RWPE2 (cell line): ENCODE measurements at regions not wholly inside any gene's neighbourhood (a gene's known extent, or its start where the extent isn't known, plus 50 kb on each side); places are given as distances from the start of the nearest gene placed in this dataset.

Experiments used
- ATAC-seq: fragments of 200-7000 bp; cut with Tn5 transposase; 3 replicates; pipeline ENCODE4 v1.9.1; 2021; ENCODE audit warnings: low read depth
- DNase-seq: peaks from one replicate; pipeline ENCODE4 v3.0.0-alpha.2; 2020; ENCODE audit warnings: low spot score
- H3K27ac ChIP-seq: fragments of 450-650 bp; 2 replicates; pipeline ENCODE4 v1.5.1; 2017; ENCODE audit warnings: mild to moderate bottlenecking; ENCODE audit not compliant: poor library complexity, severe bottlenecking
- H3K27me3 ChIP-seq: fragments of 250-450 bp; sonication (Bioruptor Pico); 2 replicates; pipeline ENCODE4 v1.5.1; 2021; ENCODE audit warnings: mild to moderate bottlenecking, moderate library complexity; ENCODE audit not compliant: insufficient read depth, poor library complexity, severe bottlenecking
- H3K36me3 ChIP-seq: fragments of 250-450 bp; sonication (Bioruptor Pico); 2 replicates; pipeline ENCODE4 v1.5.1; 2020; ENCODE audit warnings: low read depth, mild to moderate bottlenecking, moderate library complexity
- H3K4me1 ChIP-seq: fragments of 250-450 bp; sonication (Bioruptor Pico); 2 replicates; pipeline ENCODE4 v1.5.1; 2021; ENCODE audit warnings: mild to moderate bottlenecking, moderate library complexity; ENCODE audit not compliant: insufficient read depth, poor library complexity, severe bottlenecking
- H3K4me3 ChIP-seq: fragments of 250-450 bp; sonication (Bioruptor Pico); 2 replicates; pipeline ENCODE4 v1.5.1; 2021; ENCODE audit warnings: mild to moderate bottlenecking, moderate library complexity; ENCODE audit not compliant: severe bottlenecking
- H3K9me3 ChIP-seq: fragments of 250-450 bp; sonication (Bioruptor Pico); 2 replicates; pipeline ENCODE4 v1.5.1; 2021; ENCODE audit warnings: mild to moderate bottlenecking, moderate library complexity; ENCODE audit not compliant: severe bottlenecking
- TF ChIP-seq, protein P1 (sequence below): fragments of 450-650 bp; IDR thresholded peaks from one replicate; pipeline ENCODE4 v1.5.1; 2017; ENCODE audit warnings: mild to moderate bottlenecking, moderate library complexity; ENCODE audit not compliant: poor library complexity, severe bottlenecking

DNA sequence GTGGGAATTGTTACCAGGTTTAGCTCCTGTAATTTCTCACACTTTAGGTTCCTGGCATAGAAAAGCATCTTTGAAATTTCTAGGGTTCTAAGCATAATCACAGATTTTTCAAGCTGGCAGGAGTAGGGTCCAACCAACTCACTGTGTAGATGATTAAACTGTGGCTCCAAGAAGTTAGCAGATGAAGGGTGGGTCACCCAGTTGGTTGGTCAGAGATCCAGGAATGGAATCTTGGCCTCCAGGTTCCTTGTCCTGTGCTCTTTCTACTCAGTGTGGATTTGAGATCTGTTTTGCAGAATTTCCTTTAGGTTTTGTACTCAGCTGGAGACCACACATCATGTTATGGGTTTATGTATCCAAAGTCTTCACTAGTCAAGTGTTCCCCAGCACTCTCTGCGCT, 90.3 kb upstream of the MAML3 start:
- TF ChIP-seq, protein P1, sequence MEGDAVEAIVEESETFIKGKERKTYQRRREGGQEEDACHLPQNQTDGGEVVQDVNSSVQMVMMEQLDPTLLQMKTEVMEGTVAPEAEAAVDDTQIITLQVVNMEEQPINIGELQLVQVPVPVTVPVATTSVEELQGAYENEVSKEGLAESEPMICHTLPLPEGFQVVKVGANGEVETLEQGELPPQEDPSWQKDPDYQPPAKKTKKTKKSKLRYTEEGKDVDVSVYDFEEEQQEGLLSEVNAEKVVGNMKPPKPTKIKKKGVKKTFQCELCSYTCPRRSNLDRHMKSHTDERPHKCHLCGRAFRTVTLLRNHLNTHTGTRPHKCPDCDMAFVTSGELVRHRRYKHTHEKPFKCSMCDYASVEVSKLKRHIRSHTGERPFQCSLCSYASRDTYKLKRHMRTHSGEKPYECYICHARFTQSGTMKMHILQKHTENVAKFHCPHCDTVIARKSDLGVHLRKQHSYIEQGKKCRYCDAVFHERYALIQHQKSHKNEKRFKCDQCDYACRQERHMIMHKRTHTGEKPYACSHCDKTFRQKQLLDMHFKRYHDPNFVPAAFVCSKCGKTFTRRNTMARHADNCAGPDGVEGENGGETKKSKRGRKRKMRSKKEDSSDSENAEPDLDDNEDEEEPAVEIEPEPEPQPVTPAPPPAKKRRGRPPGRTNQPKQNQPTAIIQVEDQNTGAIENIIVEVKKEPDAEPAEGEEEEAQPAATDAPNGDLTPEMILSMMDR = no peak

DNA sequence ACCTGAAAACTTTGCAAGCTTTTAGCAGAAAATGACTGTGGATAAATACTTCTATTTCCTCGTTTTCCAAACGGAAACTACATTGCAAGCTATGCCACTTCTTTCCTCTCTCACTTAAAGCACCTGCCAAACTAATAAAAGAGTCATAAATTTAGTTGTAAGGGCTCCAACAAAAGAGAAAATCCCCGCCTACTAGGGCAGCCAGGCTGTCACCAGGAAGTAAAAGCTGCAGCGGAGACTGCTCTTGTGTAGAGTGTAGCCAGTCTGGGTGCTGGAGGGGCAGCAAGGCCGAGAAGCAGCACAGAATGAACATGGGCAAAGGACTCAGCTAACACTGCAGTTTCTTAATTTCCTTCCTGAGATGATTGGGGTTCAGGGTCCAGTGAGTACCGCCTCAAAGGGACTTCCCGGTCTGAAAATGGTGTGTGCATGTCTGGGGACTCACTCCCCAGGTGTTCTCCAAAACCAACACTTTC, 89.3 kb upstream of the MAML3 start:
- no peaks in the 10 kb centered on the region for H3K4me1 ChIP-seq
- no peak overlapping the region for H3K27ac ChIP-seq
- ATAC-seq (no peak), DNase-seq (no peak)
- no peaks in the 10 kb centered on the region for H3K9me3 ChIP-seq
- H3K4me3 ChIP-seq = no peak overlapping the region
- no peaks in the 10 kb centered on the region for H3K36me3 ChIP-seq
- no peaks in the 10 kb centered on the region for H3K27me3 ChIP-seq
- TF ChIP-seq, protein P1 = no peak

More for the DNA sequence above, 90.3 kb upstream of the MAML3 start:
- no peaks in the 10 kb centered on the region for H3K4me1 ChIP-seq
- H3K27ac ChIP-seq = no peak overlapping the region
- ATAC-seq = no peak
- DNase-seq = no peak
- H3K27me3 ChIP-seq = no peaks in the 10 kb centered on the region
- H3K36me3 ChIP-seq = no peaks in the 10 kb centered on the region
- no peaks in the 10 kb centered on the region for H3K9me3 ChIP-seq
- H3K4me3 ChIP-seq = no peak overlapping the region

DNA sequence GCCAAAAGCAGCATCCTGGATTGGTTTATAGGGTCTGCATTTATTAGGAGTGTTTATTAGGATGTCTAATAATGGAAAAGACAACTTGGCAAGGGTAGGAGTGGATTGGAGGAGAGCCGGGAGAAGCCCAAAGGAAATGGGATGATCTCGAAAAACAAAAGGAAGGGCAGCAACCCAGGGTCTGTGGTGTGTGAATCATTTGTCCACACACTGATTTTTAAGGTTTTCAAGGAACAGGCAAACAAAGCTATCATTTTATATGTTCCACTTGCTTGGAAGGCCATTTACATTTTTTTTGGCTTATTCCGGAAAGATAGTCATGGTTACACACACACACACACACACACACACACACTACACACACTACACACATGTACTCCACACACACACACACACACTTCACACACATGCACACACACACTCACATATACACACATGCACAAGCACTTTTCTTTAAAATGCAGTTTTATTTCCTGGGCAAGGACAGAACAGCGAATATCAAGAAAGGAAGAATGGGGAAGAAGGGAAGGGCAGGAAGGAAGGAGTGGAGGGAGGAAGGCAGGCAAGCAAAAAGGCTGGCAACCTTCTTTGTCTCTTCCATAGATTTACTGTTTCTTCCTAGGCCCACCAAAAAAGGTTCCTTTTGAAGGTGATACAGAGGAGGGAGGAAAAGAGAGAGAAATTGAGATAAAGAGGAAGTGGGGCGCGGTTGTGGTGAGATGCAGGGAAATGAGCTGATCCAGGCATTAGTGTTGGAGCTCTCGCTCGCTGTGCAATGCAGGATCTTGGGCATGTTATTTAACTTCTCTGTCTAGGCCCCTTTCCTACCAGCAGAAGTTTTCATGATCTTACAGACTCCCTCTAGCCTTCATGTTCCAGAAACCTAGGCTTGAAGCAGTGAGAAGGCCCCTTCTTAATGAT, 88.6 kb upstream of the MAML3 start:
- ATAC-seq = no peak

DNA sequence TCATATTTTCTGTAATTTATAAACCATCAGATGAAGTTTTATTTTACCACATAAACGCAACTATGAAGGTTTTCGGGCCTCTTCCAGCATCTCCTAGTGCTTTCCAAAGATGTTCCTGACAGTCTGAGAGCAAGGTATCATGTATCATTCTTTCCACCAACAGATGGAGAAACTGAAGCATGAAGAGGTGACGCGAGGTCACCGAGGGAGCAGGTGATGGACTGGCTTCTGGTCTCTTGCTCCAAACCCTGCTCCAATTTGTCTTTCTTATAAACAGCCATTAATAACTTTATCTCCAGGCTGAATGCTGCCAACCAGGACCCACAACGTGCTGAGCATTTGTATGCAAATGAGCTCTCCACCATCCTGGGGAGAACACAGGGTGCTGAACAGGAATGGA, 86.3 kb upstream of the MAML3 start:
- H3K27me3 ChIP-seq = no peaks in the 10 kb centered on the region
- DNase-seq (no peak), ATAC-seq (no peak)
- TF ChIP-seq, protein P1 = no peak
- H3K4me3 ChIP-seq = no peak overlapping the region
- H3K4me1 ChIP-seq = no peaks in the 10 kb centered on the region
- H3K36me3 ChIP-seq = no peaks in the 10 kb centered on the region
- H3K9me3 ChIP-seq = no peaks in the 10 kb centered on the region
- no peak overlapping the region for H3K27ac ChIP-seq

More for the DNA sequence above, 88.6 kb upstream of the MAML3 start:
- Histone ChIP-seq H3K36me3 (no peaks in the 10 kb centered on the region), H3K27me3 (no peaks in the 10 kb centered on the region), H3K27ac (no peak overlapping the region), H3K4me1 (no peaks in the 10 kb centered on the region), H3K9me3 (no peaks in the 10 kb centered on the region), H3K4me3 (no peak overlapping the region)
- TF ChIP-seq, protein P1 = no peak
- no peak for DNase-seq

DNA sequence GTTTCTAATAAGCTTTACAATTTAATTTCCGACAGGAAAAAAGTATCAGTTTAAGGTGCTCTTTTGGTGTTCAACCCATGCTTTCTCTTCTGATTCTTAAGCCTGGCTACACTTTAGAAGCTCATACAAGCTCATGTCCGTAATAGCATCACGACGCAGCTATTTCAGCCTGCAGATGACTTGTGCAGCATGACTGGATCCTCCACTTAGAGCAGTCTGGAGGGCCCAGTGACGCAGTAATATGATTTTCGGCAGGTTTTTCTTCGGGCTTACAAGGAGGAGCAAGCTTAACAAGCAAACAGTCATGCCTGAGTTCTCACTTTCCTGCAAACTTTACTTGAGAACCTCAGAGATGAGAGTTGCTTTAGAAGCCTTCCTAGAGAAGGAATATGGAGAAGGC, 85.3 kb upstream of the MAML3 start:
- no peak overlapping the region for H3K4me3 ChIP-seq
- no peaks in the 10 kb centered on the region for H3K4me1 ChIP-seq
- TF ChIP-seq, protein P1 = no peak
- DNase-seq (no peak), ATAC-seq (no peak)
- no peaks in the 10 kb centered on the region for H3K9me3 ChIP-seq
- H3K36me3 ChIP-seq = no peaks in the 10 kb centered on the region
- no peaks in the 10 kb centered on the region for H3K27me3 ChIP-seq
- H3K27ac ChIP-seq = no peak overlapping the region
